Esophagus muscularis mucosa (tissue), 4 donors: ENCODE measurements at regions not wholly inside any gene's neighbourhood (a gene's known extent, or its start where the extent isn't known, plus 50 kb on each side); places are given as distances from the start of the nearest gene placed in this dataset.
"Not testable (repeated sequence)": the region's sequence is repeated elsewhere in the genome, so short reads cannot be mapped to it uniquely, and the experiment has no call there.

ENCODE experiments used
- DNase-seq: peaks from one replicate; pipeline ENCODE4 v3.0.0-alpha.2; 2017; ENCODE audit errors: extremely low spot score
- H3K27ac ChIP-seq, 4 donors: fragments of 200-600 bp; sonication (generic); replicated peaks in 1 of 4; 1 replicate in 3 of 4; 2 replicates in 1 of 4; pipeline ENCODE4 v1.5.1; 2016 to 2019; ENCODE audit warnings: mild to moderate bottlenecking in 1 of 4
- H3K27me3 ChIP-seq, 4 donors: fragments of 200-600 bp; sonication (generic); one replicate each; pipeline versions ENCODE4 v1.5.1 to v1.6.0; 2016 to 2019
- H3K36me3 ChIP-seq, 4 donors: fragments of 200-600 bp; sonication (generic); one replicate each; pipeline ENCODE4 v1.5.1; 2016 to 2019
- H3K4me1 ChIP-seq, 4 donors: fragments of 200-600 bp; sonication (generic); one replicate each; pipeline ENCODE4 v1.5.1; 2016 to 2019
- H3K4me3 ChIP-seq, 4 donors: fragments of 200-600 bp; sonication (generic); 1 replicate in 2 of 4; 2 replicates in 2 of 4; pipeline ENCODE4 v1.5.1; 2016 to 2019; ENCODE audit warnings: mild to moderate bottlenecking in 4 of 4, moderate library complexity in 1 of 4
- H3K9me3 ChIP-seq, 4 donors: fragments of 200-600 bp; sonication (generic); 1 replicate in 3 of 4; 2 replicates in 1 of 4; pipeline ENCODE4 v1.5.1; 2016 to 2019
- EP300 ChIP-seq: sonication (generic); formaldehyde crosslinking; IDR thresholded peaks from one replicate; pipeline ENCODE4 v1.6.1; 2017; ENCODE audit warnings: antibody characterized with exemption
- POLR2A ChIP-seq: fragments of 450-650 bp; IDR thresholded peaks from one replicate; pipeline ENCODE4 v1.6.1; 2017; ENCODE audit warnings: antibody characterized with exemption, moderate library complexity, mild to moderate bottlenecking, low read depth
- POLR2AphosphoS5 ChIP-seq, 2 donors: sonication (generic); formaldehyde crosslinking; IDR thresholded peaks; one replicate each; pipeline ENCODE4 v1.6.1; 2017; ENCODE audit warnings: antibody characterized with exemption in 2 of 2
- WGBS: methylation state at CpG from one replicate; pipeline ENCODE4 v1.1.5; 2018; 5-methylcytosine and 5-hydroxymethylcytosine counted together
- intact Hi-C: fragments of 100-400 bp; cut with DNase I; formaldehyde crosslinking; loops from one replicate; pipeline ENCODE4 v1.15.1; 2023
- TF ChIP-seq, protein P1 (sequence below), 3 experiments: fragments of 200-600 bp in 2 of 3; fragments of 450-650 bp in 1 of 3; sonication (generic) in 2 of 3; IDR thresholded peaks; one replicate each; pipeline ENCODE4 v1.5.1; 2017 to 2019; ENCODE audit warnings: antibody characterized with exemption in 3 of 3, mild to moderate bottlenecking in 2 of 3, moderate library complexity in 1 of 3

DNA sequence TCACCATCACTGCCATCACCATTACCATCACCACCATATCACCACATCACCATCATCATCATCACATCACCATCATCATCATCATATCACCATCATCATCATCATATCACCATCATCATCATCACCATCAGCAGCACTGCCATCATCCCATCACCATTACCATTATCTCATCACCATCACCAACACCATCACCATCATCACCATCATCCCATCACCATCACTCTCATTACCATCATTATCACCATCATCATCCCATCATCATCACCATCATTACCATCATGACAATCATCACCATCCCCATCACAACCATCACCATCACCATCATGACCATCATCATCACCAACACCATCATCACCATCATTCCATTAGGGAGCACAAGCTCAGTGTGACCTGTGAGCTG lies 318.0 kb downstream of the ADGRD1 start:
- Histone ChIP-seq H3K4me3 (no peak overlapping the region), H3K9me3 (no peaks in the 10 kb centered on the region), H3K27ac (no peak overlapping the region), H3K27me3 (no peaks in the 10 kb centered on the region), H3K36me3 (no peaks in the 10 kb centered on the region), H3K4me1 (peaks cover 0 to 8% (median 8%) of the 10 kb centered on the region in 4 donors)
- TF ChIP-seq POLR2A (no peak), POLR2AphosphoS5 (IDR thresholded peaks at IDR 0.05) (no peak), EP300 (no peak)
- TF ChIP-seq, protein P1, sequence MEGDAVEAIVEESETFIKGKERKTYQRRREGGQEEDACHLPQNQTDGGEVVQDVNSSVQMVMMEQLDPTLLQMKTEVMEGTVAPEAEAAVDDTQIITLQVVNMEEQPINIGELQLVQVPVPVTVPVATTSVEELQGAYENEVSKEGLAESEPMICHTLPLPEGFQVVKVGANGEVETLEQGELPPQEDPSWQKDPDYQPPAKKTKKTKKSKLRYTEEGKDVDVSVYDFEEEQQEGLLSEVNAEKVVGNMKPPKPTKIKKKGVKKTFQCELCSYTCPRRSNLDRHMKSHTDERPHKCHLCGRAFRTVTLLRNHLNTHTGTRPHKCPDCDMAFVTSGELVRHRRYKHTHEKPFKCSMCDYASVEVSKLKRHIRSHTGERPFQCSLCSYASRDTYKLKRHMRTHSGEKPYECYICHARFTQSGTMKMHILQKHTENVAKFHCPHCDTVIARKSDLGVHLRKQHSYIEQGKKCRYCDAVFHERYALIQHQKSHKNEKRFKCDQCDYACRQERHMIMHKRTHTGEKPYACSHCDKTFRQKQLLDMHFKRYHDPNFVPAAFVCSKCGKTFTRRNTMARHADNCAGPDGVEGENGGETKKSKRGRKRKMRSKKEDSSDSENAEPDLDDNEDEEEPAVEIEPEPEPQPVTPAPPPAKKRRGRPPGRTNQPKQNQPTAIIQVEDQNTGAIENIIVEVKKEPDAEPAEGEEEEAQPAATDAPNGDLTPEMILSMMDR (IDR thresholded peaks at IDR 0.05), result no peak
- intact Hi-C loops, result no loop called here
- no peak for DNase-seq

DNA sequence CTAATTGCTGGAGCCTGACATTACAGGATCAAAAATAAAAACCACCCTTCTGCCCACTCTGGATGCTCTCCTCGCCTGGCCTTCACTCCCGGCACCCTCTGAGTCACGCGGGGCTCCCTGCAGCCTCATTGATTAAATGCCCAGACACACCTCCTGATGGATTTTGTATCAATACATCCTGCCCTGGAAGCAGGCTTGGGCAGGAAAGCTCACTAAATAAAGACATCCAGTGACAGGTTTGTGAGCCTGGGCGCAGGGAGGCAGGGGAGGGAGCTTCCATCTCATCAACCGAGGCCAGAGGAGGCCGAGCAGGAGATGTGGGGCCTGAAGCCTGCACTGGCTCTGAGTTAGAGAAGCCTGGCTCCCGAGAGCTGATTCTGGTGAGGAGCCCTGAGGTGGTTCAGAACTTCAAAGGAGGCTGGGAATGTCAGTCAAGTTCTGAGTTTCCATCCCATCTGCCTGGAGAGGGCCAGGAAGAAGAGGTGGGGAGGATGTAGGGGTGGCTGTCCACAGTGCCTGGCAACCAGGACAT lies 318.6 kb downstream of the ADGRD1 start:
- DNase-seq, H3K27ac ChIP-seq, H3K36me3 ChIP-seq, H3K4me1 ChIP-seq, H3K27me3 ChIP-seq, H3K9me3 ChIP-seq, H3K4me3 ChIP-seq, intact Hi-C loops: not testable (repeated sequence)
- WGBS, result no CpG with 5 or more reads among the region's 8 CpGs

DNA sequence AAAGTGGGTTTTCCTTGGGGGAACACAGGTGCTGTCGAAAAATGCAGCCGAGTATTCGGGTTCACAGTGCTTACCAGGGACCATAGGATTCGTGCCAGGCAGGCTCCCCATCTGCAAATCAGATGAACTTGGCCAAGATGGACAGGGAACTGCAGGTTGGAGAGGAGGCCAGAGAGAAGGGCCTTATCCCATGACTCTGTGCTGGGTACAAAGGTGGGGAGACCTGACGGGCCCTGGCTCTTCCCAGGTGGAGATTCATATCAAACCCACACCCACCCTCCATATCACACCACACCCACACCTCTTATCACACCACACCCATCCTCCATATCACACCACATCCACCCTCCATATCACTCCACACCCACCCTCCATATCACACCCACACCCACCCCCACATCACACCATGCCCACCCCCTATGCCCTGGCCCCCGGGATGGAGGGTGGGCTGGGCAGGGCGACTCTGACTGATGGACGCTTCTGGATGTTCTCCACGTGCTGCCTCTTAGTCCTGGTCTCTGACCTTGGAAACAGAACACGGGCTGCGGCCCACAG lies 319.7 kb downstream of the ADGRD1 start:
- intact Hi-C loops, result no loop called here
- 82% methylated on average over 11 of the region's 11 CpGs for WGBS
- TF ChIP-seq EP300 (no peak), POLR2AphosphoS5 (IDR thresholded peaks at IDR 0.05) (no peak), POLR2A (no peak)
- TF ChIP-seq, protein P1 (IDR thresholded peaks at IDR 0.05), result no peak
- Histone ChIP-seq H3K27ac (no peak overlapping the region), H3K4me1 (no peaks in the 10 kb centered on the region), H3K4me3 (no peak overlapping the region), H3K36me3 (no peaks in the 10 kb centered on the region), H3K9me3 (no peaks in the 10 kb centered on the region), H3K27me3 (no peaks in the 10 kb centered on the region)
- DNase-seq, result no peak

- Histone ChIP-seq H3K4me3 (no peak overlapping the region), H3K27ac (no peak overlapping the region), H3K27me3 (peaks cover 0 to 4% (median 0%) of the 10 kb centered on the region in 4 donors), H3K9me3 (no peaks in the 10 kb centered on the region), H3K4me1 (no peaks in the 10 kb centered on the region), H3K36me3 (no peaks in the 10 kb centered on the region)
- WGBS, result 76% methylated on average over 5 of the region's 12 CpGs
- no peak for TF ChIP-seq EP300
- TF ChIP-seq POLR2AphosphoS5 (IDR thresholded peaks at IDR 0.05), result no peak
- intact Hi-C loops, result no loop called here
- DNase-seq, result no peak
Observed at GRCh38 chr12:131274061-131274460, 320.4 kb downstream of the ADGRD1 start.

DNA sequence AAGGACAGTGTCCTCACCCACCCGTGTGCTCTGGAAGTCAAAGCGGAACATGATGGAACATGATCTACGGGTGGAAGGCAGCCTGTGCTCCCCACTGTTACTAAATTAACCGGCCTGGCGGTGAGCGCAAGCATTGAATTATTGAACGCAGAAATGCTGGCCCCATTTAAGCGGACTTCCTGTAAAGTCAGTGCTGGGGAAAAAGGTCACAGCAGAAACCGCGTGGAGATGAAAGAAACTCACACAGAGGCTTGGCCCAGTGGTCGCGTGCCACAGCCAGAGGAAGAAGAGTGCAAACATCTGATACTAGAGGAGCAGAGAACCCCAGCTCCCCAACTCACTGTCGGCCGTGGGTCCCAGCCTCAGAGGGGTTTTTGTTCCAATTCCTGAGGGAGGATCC lies 321.2 kb downstream of the ADGRD1 start:
- no peak for DNase-seq
- no peaks in the 10 kb centered on the region for H3K36me3 ChIP-seq
- 72% methylated on average over 14 of the region's 14 CpGs for WGBS
- TF ChIP-seq EP300 (no peak), POLR2AphosphoS5 (IDR thresholded peaks at IDR 0.05) (no peak), POLR2A (no peak)
- TF ChIP-seq, protein P1 (IDR thresholded peaks at IDR 0.05), result no peak
- intact Hi-C loops, result no loop called here
- H3K9me3 ChIP-seq, result no peaks in the 10 kb centered on the region
- H3K27me3 ChIP-seq, result peaks cover 0 to 7% (median 0%) of the 10 kb centered on the region in 4 donors
- H3K4me1 ChIP-seq, result no peaks in the 10 kb centered on the region
- no peak overlapping the region for H3K4me3 ChIP-seq
- no peak overlapping the region for H3K27ac ChIP-seq

DNA sequence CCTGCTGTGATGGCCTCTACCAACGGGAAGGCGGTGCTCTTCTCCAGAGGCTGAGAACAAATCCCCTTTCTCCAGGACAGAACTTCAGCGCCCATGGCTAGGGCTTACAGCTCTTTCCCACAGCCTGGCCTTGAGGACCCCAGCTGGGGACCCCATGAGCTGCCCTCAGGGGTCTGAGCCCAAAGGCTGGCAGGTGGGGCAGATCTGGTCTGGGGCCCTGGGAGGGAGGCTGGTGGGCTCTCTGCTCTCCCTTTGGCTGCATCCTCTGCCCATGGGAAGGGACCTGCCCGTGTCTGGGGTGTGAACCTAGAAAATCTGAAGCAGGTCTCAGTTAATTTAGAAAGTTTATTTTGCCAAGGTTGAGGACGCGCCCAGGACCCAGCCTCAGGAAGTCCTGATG lies 322.1 kb downstream of the ADGRD1 start:
- no peak for DNase-seq
- TF ChIP-seq POLR2A (no peak), EP300 (no peak), POLR2AphosphoS5 (IDR thresholded peaks at IDR 0.05) (no peak)
- TF ChIP-seq, protein P1 (IDR thresholded peaks at IDR 0.05), result no peak
- intact Hi-C loops, result no loop called here
- no peaks in the 10 kb centered on the region for H3K4me1 ChIP-seq
- no peaks in the 10 kb centered on the region for H3K36me3 ChIP-seq
- H3K4me3 ChIP-seq, result no peak overlapping the region
- no peak overlapping the region for H3K27ac ChIP-seq
- no peaks in the 10 kb centered on the region for H3K9me3 ChIP-seq
- WGBS, result 85% methylated on average over 4 of the region's 6 CpGs
- H3K27me3 ChIP-seq, result peaks cover 0 to 10% (median 0%) of the 10 kb centered on the region in 4 donors
